Peyer's patch (tissue), 4 donors: ENCODE measurements at regions not wholly inside any gene's neighbourhood (a gene's known extent, or its start where the extent isn't known, plus 50 kb on each side); places are given as distances from the start of the nearest gene placed in this dataset.

Experiments
- CTCF ChIP-seq, 6 experiments: fragments of 450-650 bp in 4 of 6; fragments of 200-600 bp in 2 of 6; sonication (generic) in 1 of 6; IDR thresholded peaks; one replicate each; pipeline ENCODE4 v1.5.1; 2017 to 2019; ENCODE audit warnings: antibody characterized with exemption in 6 of 6, mild to moderate bottlenecking in 3 of 6, moderate library complexity in 1 of 6
- POLR2A ChIP-seq, 2 donors: fragments of 450-650 bp; IDR thresholded peaks; one replicate each; pipeline ENCODE4 v1.5.1; 2017; ENCODE audit warnings: antibody characterized with exemption in 2 of 2, mild to moderate bottlenecking in 2 of 2, moderate library complexity in 2 of 2

GRCh38 chr6:104349191-104349590 lies 510.5 kb downstream of the HACE1 start:
- TF ChIP-seq CTCF (IDR thresholded peaks at IDR 0.05) (no peak), POLR2A (IDR thresholded peaks at IDR 0.05) (no peak)
